GM12892 (cell line): ENCODE measurements at regions not wholly inside any gene's neighbourhood (a gene's known extent, or its start where the extent isn't known, plus 50 kb on each side); places are given as distances from the start of the nearest gene placed in this dataset.

ENCODE experiments used
- POLR2A ChIP-seq: IDR thresholded peaks from 2 replicates; pipeline ENCODE4 v1.6.1; 2011; ENCODE audit warnings: low read depth, low read length, control low read depth
- POLR2AphosphoS5 ChIP-seq: IDR thresholded peaks from 2 replicates; pipeline ENCODE4 v1.6.1; 2011; ENCODE audit warnings: low read depth, low read length, control low read depth

DNA sequence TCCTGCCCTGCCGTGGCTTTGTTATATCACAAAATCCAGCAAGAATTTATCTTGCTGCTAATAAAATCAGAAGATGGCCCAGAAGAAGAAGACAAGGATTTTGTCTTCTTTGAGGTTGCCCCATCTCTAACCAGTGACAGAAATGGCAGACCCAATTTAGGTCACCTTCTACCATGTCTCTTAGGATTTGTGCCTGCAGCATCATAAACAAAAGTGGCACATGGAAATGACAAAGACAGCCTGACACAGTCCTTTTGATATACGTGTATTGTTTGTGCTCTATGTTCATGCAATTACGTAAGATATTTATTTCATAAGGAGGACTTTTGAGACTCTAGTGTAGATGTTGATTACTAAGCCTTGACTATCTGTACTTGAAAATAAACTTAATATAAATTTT lies 135.9 kb upstream of the TMTC4 start:
- TF ChIP-seq POLR2A: no peak
- no peak for TF ChIP-seq POLR2AphosphoS5
